Ascending aorta (tissue), 2 donors: ENCODE measurements at regions not wholly inside any gene's neighbourhood (a gene's known extent, or its start where the extent isn't known, plus 50 kb on each side); places are given as distances from the start of the nearest gene placed in this dataset.

Source experiments
- DNase-seq, 2 donors: peaks; one replicate each; pipeline ENCODE4 v3.0.0-alpha.2; 2019; ENCODE audit warnings: low spot score in 2 of 2
- H3K27ac ChIP-seq, 2 donors: fragments of 200-600 bp; sonication (generic); one replicate each; pipeline ENCODE4 v1.5.1; 2016 to 2017; ENCODE audit warnings: mild to moderate bottlenecking in 1 of 2
- H3K27me3 ChIP-seq: fragments of 200-600 bp; sonication (generic); one replicate; pipeline ENCODE4 v1.5.1; 2017
- H3K36me3 ChIP-seq, 2 donors: fragments of 200-600 bp; sonication (generic); one replicate each; pipeline ENCODE4 v1.5.1; 2016
- H3K4me1 ChIP-seq, 2 donors: fragments of 200-600 bp; sonication (generic); one replicate each; pipeline ENCODE4 v1.5.1; 2016 to 2017; ENCODE audit warnings: mild to moderate bottlenecking in 1 of 2
- H3K4me3 ChIP-seq, 2 donors: fragments of 200-600 bp; sonication (generic); one replicate each; pipeline ENCODE4 v1.5.1; 2016 to 2017; ENCODE audit warnings: mild to moderate bottlenecking in 1 of 2
- H3K9me3 ChIP-seq, 2 donors: fragments of 200-600 bp; sonication (generic); one replicate each; pipeline ENCODE4 v1.5.1; 2016
- CTCF ChIP-seq, 3 experiments: fragments of 200-600 bp in 2 of 3; fragments of 450-650 bp in 1 of 3; sonication (generic) in 2 of 3; IDR thresholded peaks; one replicate each; pipeline ENCODE4 v1.5.1; 2016 to 2019; ENCODE audit warnings: antibody characterized with exemption in 3 of 3, mild to moderate bottlenecking in 1 of 3, moderate library complexity in 1 of 3
- intact Hi-C: fragments of 100-400 bp; cut with DNase I; formaldehyde crosslinking; loops from one replicate; pipeline ENCODE4 v1.15.1; 2023

- Histone ChIP-seq H3K27me3 (no peaks in the 10 kb centered on the region), H3K27ac (no peak overlapping the region), H3K9me3 (peaks cover 0 to 3% of the 10 kb centered on the region in 2 donors), H3K4me3 (no peak overlapping the region), H3K36me3 (no peaks in the 10 kb centered on the region), H3K4me1 (no peaks in the 10 kb centered on the region)
- no peak for DNase-seq
- TF ChIP-seq CTCF (IDR thresholded peaks at IDR 0.05) = no peak
- intact Hi-C loops = no loop called here
Measured at GRCh38 chr11:111035746-111036145, 209.8 kb upstream of the POU2AF2 start.

- Histone ChIP-seq H3K4me3 (no peak overlapping the region), H3K27me3 (no peaks in the 10 kb centered on the region), H3K27ac (no peak overlapping the region), H3K9me3 (peaks cover 0 to 12% of the 10 kb centered on the region in 2 donors), H3K36me3 (no peaks in the 10 kb centered on the region), H3K4me1 (no peaks in the 10 kb centered on the region)
- TF ChIP-seq CTCF (IDR thresholded peaks at IDR 0.05) = no peak
- no peak for DNase-seq
- intact Hi-C loops = no loop called here
Measured at GRCh38 chr11:111026241-111026640, 219.3 kb upstream of the POU2AF2 start.

GRCh38 chr11:111021131-111021530, 224.4 kb upstream of the POU2AF2 start:
- Histone ChIP-seq H3K27ac (no peak overlapping the region), H3K9me3 (no peaks in the 10 kb centered on the region), H3K27me3 (no peaks in the 10 kb centered on the region), H3K4me1 (no peaks in the 10 kb centered on the region), H3K4me3 (no peak overlapping the region), H3K36me3 (no peaks in the 10 kb centered on the region)
- intact Hi-C loops = no loop called here
- TF ChIP-seq CTCF (IDR thresholded peaks at IDR 0.05) = no peak
- no peak for DNase-seq

- no peak for TF ChIP-seq CTCF (IDR thresholded peaks at IDR 0.05)
- H3K4me3 ChIP-seq = no peak overlapping the region
- H3K36me3 ChIP-seq = no peaks in the 10 kb centered on the region
- H3K4me1 ChIP-seq = no peaks in the 10 kb centered on the region
- no peak overlapping the region for H3K27ac ChIP-seq
- intact Hi-C loops = no loop called here
- H3K9me3 ChIP-seq = no peaks in the 10 kb centered on the region
- no peaks in the 10 kb centered on the region for H3K27me3 ChIP-seq
- no peak for DNase-seq
Measured at GRCh38 chr11:111019871-111020670, 225.5 kb upstream of the POU2AF2 start.

- H3K4me1 ChIP-seq = no peaks in the 10 kb centered on the region
- no peak for TF ChIP-seq CTCF (IDR thresholded peaks at IDR 0.05)
- DNase-seq = no peak
- no peak overlapping the region for H3K4me3 ChIP-seq
- no peaks in the 10 kb centered on the region for H3K36me3 ChIP-seq
- H3K27me3 ChIP-seq = no peaks in the 10 kb centered on the region
- intact Hi-C loops = no loop called here
- no peak overlapping the region for H3K27ac ChIP-seq
- H3K9me3 ChIP-seq = no peaks in the 10 kb centered on the region
Measured at GRCh38 chr11:111019451-111019850, 226.1 kb upstream of the POU2AF2 start.
